SK-N-SH (cell line): ENCODE measurements at regions not wholly inside any gene's neighbourhood (a gene's known extent, or its start where the extent isn't known, plus 50 kb on each side); places are given as distances from the start of the nearest gene placed in this dataset.

Experiments used
- CTCF ChIA-PET: fragments of 300-600, 350-600 bp; formaldehyde crosslinking; extraction: SDS; loops from one replicate; lab custom pipeline; 2021; lab: Yijun Ruan, JAX
- POLR2A ChIA-PET: fragments of 350-600 bp; sonication (Branson Sonifier 250); formaldehyde crosslinking; extraction: SDS; loops from one replicate; lab custom pipeline; 2020; ENCODE audit warnings: antibody characterized with exemption, inconsistent platforms; lab: Yijun Ruan, JAX
- DNase-seq: peaks from one replicate; pipeline ENCODE4 v3.0.0; 2012
- H2AFZ ChIP-seq: fragments of 200-600 bp; sonication (generic); 2 replicates; pipeline ENCODE4 v1.8.1; 2016; ENCODE audit warnings: antibody characterized with exemption, mild to moderate bottlenecking, low read depth
- H3F3A ChIP-seq: fragments of 200-600 bp; sonication (generic); replicated peaks from 2 replicates; pipeline ENCODE3; 2016; ENCODE audit warnings: antibody characterized with exemption, mild to moderate bottlenecking; ENCODE audit not compliant: insufficient read depth
- H3K27ac ChIP-seq, 2 experiments: fragments of 200-500 bp in 1 of 2; fragments of 200-600 bp in 1 of 2; sonication (Bioruptor generic) in 1 of 2; sonication (generic), shearing (Covaris generic) in 1 of 2; 2 replicates each; pipeline versions ENCODE4 v1.5.1 to v1.6.1; 2014 to 2016; ENCODE audit warnings: low read depth in 2 of 2, inconsistent platforms in 1 of 2, low read length in 1 of 2, mild to moderate bottlenecking in 1 of 2, mixed read lengths in 1 of 2
- H3K27me3 ChIP-seq: fragments of 200-600 bp; sonication (generic), shearing (Covaris generic); 2 replicates; pipeline ENCODE4 v1.6.1; 2016; ENCODE audit warnings: mixed run types; ENCODE audit not compliant: insufficient read depth
- H3K36me3 ChIP-seq, 2 experiments: fragments of 200-500 bp in 1 of 2; fragments of 200-600 bp in 1 of 2; sonication (Bioruptor generic) in 1 of 2; sonication (generic) in 1 of 2; replicated peaks in 1 of 2; 2 replicates each; pipeline versions ENCODE3 to v1.5.1; 2014 to 2016; ENCODE audit warnings: low read length in 1 of 2, mild to moderate bottlenecking in 1 of 2; ENCODE audit not compliant: insufficient read depth in 2 of 2, control insufficient read depth in 1 of 2
- H3K4me1 ChIP-seq, 2 experiments: fragments of 200-500 bp in 1 of 2; fragments of 200-600 bp in 1 of 2; sonication (Bioruptor generic) in 1 of 2; sonication (generic), shearing (Covaris generic) in 1 of 2; 2 replicates each; pipeline versions ENCODE4 v1.5.1 to v1.6.1; 2014 to 2016; ENCODE audit warnings: low read depth in 1 of 2, low read length in 1 of 2, mixed run types in 1 of 2; ENCODE audit not compliant: insufficient read depth in 2 of 2, control insufficient read depth in 1 of 2
- H3K4me2 ChIP-seq: fragments of 200-600 bp; sonication (generic), shearing (Covaris generic); 2 replicates; pipeline ENCODE4 v1.6.1; 2017; ENCODE audit warnings: mixed run types
- H3K4me3 ChIP-seq, 2 experiments: fragments of 200-500 bp in 1 of 2; fragments of 200-600 bp in 1 of 2; sonication (Bioruptor generic) in 1 of 2; sonication (generic), shearing (Covaris generic) in 1 of 2; 2 replicates each; pipeline versions ENCODE4 v1.5.1 to v1.8.1; 2014 to 2016; ENCODE audit warnings: low read depth in 2 of 2, inconsistent platforms in 1 of 2, low read length in 1 of 2, mild to moderate bottlenecking in 1 of 2, mixed read lengths in 1 of 2, moderate library complexity in 1 of 2
- H3K79me2 ChIP-seq: fragments of 200-600 bp; sonication (generic); 2 replicates; pipeline ENCODE4 v1.8.1; 2017; ENCODE audit warnings: mild to moderate bottlenecking; ENCODE audit not compliant: insufficient read depth
- H3K9ac ChIP-seq: fragments of 200-600 bp; sonication (generic); 2 replicates; pipeline ENCODE4 v1.6.1; 2017; ENCODE audit warnings: mixed run types
- H3K9me2 ChIP-seq: fragments of 200-600 bp; sonication (generic); 2 replicates; pipeline ENCODE4 v1.6.1; 2017; ENCODE audit warnings: mixed run types
- H3K9me3 ChIP-seq: fragments of 200-600 bp; sonication (generic); 2 replicates; pipeline ENCODE4 v1.6.1; 2017; ENCODE audit warnings: mixed run types, mild to moderate bottlenecking, moderate library complexity
- H4K20me1 ChIP-seq: fragments of 200-600 bp; sonication (generic); 2 replicates; pipeline ENCODE4 v1.6.1; 2017; ENCODE audit warnings: mild to moderate bottlenecking, mixed run types; ENCODE audit not compliant: insufficient read depth
- FOSL2 ChIP-seq: IDR thresholded peaks from 2 replicates; pipeline ENCODE4 v1.4.0; 2012; ENCODE audit warnings: low read depth, mild to moderate bottlenecking, moderate library complexity, borderline replicate concordance
- FOXJ3 ChIP-seq: sonication (generic); formaldehyde crosslinking; IDR thresholded peaks from 2 replicates; pipeline ENCODE4 v1.5.1; 2020; ENCODE audit warnings: mild to moderate bottlenecking, missing genetic modification reagents
- FOXM1 ChIP-seq: IDR thresholded peaks from 2 replicates; pipeline ENCODE4 v1.4.0; 2012; ENCODE audit warnings: low read depth, mild to moderate bottlenecking
- GABPA ChIP-seq: IDR thresholded peaks from 2 replicates; pipeline ENCODE4 v1.4.0; 2012; ENCODE audit warnings: low read depth, mild to moderate bottlenecking
- GATA2 ChIP-seq: sonication (generic); formaldehyde crosslinking; IDR thresholded peaks from 2 replicates; pipeline ENCODE4 v1.5.0; 2020; ENCODE audit warnings: mild to moderate bottlenecking, missing genetic modification reagents
- MAX ChIP-seq: IDR thresholded peaks from 2 replicates; pipeline ENCODE4 v1.4.0; 2012; ENCODE audit warnings: low read depth
- PBX3 ChIP-seq: IDR thresholded peaks from 2 replicates; pipeline ENCODE4; 2012
- RAD21 ChIP-seq: IDR thresholded peaks from 2 replicates; pipeline ENCODE4 v1.6.1; 2012; ENCODE audit warnings: mild to moderate bottlenecking, low read length
- REST ChIP-seq: IDR thresholded peaks from 2 replicates; pipeline ENCODE4 v1.6.1; 2012; ENCODE audit warnings: mild to moderate bottlenecking, low read depth, low read length, moderate library complexity
- RFX5 ChIP-seq: IDR thresholded peaks from 2 replicates; pipeline ENCODE4 v1.6.1; 2012; ENCODE audit warnings: mild to moderate bottlenecking, improper control_type of control experiment, low read length
- RXRA ChIP-seq: IDR thresholded peaks from 2 replicates; pipeline ENCODE4 v1.4.0; 2012; ENCODE audit warnings: low read depth, mild to moderate bottlenecking, borderline replicate concordance
- SIN3A ChIP-seq: IDR thresholded peaks from 2 replicates; pipeline ENCODE4 v1.6.1; 2012; ENCODE audit warnings: low read depth, mild to moderate bottlenecking, low read length, moderate library complexity, borderline replicate concordance
- TAF1 ChIP-seq: IDR thresholded peaks from 2 replicates; pipeline ENCODE4 v1.6.1; 2012; ENCODE audit warnings: low read depth, mild to moderate bottlenecking, low read length, moderate library complexity, borderline replicate concordance
- ZBTB33 ChIP-seq: IDR thresholded peaks from 2 replicates; pipeline ENCODE4 v1.4.0; 2012; ENCODE audit warnings: low read depth, borderline replicate concordance
- WGBS: methylation state at CpG from one replicate; pipeline ENCODE4 v1.1.6; 2017; ENCODE audit warnings: low lambda C conversion rate; 5-methylcytosine and 5-hydroxymethylcytosine counted together

- TF ChIP-seq PBX3 (no peak), REST (no peak)
Measured at GRCh38 chr2:56030062-56030461, 106.5 kb upstream of the EFEMP1 start (continued).

- Histone ChIP-seq H3K79me2 (no peaks in the 10 kb centered on the region), H3K9me2 (no peaks in the 10 kb centered on the region), H4K20me1 (no peaks in the 10 kb centered on the region), H3K4me3 (no peak overlapping the region), H3K27ac (no peak overlapping the region), H2AFZ (no peak overlapping the region), H3K9me3 (no peaks in the 10 kb centered on the region), H3K27me3 (no peaks in the 10 kb centered on the region), H3K36me3 (no peaks in the 10 kb centered on the region)
- POLR2A ChIA-PET = no interaction called here
- CTCF ChIA-PET = no interaction called here
- no peak for DNase-seq
- WGBS = 53% methylated on average over 5 of the region's 5 CpGs
- no peak for TF ChIP-seq RFX5
- TF ChIP-seq RAD21 = no peak
- TF ChIP-seq ZBTB33 = no peak
- no peak for TF ChIP-seq GABPA
- no peak for TF ChIP-seq TAF1
- TF ChIP-seq SIN3A = no peak
- TF ChIP-seq FOXM1 = no peak
- TF ChIP-seq FOSL2 = no peak
- no peak for TF ChIP-seq PBX3
- TF ChIP-seq MAX = no peak
- TF ChIP-seq GATA2 (CRISPR knock-in tag) = no peak
- no peak for TF ChIP-seq FOXJ3 (CRISPR knock-in tag)
- no peak for TF ChIP-seq RXRA
- TF ChIP-seq, all 33 proteins: peak for 0
- Histone ChIP-seq H3K9ac (no peak overlapping the region), H3K4me2 (no peak overlapping the region), H3F3A (no peaks in the 10 kb centered on the region), H3K4me1 (no peaks in the 10 kb centered on the region)
Measured at GRCh38 chr2:56030901-56031300, 107.3 kb upstream of the EFEMP1 start.
